ENCODE measurements at regions not wholly inside any gene's neighbourhood (a gene's known extent, or its start where the extent isn't known, plus 50 kb on each side); places are given as distances from the start of the nearest gene placed in this dataset.

DNA sequence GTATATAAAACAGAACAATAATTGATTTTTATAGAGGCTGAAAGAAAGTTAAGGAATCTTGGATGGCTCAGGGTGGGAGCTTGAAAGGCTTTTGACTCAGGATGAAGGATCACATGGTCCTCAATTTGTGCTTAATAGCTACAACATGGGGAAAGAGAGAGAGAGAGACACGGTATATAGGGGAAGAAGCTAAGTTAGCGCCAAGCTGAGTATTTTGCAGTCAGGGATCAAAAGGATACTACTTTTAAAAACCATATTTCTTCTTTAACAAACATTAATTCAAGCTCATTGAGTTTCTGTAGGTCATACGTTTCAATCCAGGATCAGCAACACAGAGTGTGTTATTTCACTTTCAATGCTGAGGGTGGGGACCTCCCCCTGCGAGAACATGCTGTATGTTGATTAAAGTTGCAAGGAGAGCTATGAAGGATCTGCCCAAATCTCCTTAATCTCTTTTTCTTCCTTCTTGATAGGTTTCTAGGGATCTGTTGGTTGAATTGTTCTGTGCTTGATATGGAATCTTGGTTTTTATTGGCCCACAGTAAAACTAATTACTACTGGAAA is 133.1 kb upstream of the NUDT4 start:
- H3K9ac ChIP-seq (ENCODE audit: low read length) = no peak overlapping the region
- TF ChIP-seq EZH2 (IDR thresholded peaks at IDR 0.05; ENCODE audit: borderline replicate concordance, low read length) (no peak), CTCF (IDR thresholded peaks at IDR 0.05; ENCODE audit: low read length) (no peak)
- H4K20me1 ChIP-seq (ENCODE audit: insufficient read depth, low read length) = no peaks in the 10 kb centered on the region
- H2AFZ ChIP-seq (ENCODE audit: low read length) = no peak overlapping the region
- no peaks in the 10 kb centered on the region for H3K4me1 ChIP-seq (ENCODE audit: insufficient read depth, low read length, severe bottlenecking)
- no peak overlapping the region for H3K4me3 ChIP-seq (ENCODE audit: low read depth, low read length, poor library complexity, severe bottlenecking)
- no peaks in the 10 kb centered on the region for H3K9me3 ChIP-seq (ENCODE audit: low read length)
- H3K36me3 ChIP-seq (ENCODE audit: insufficient read depth, low read length) = no peaks in the 10 kb centered on the region
- H3K79me2 ChIP-seq (ENCODE audit: insufficient read depth, low read length) = no peaks in the 10 kb centered on the region
- H3F3A ChIP-seq (ENCODE audit: insufficient read depth, low read length) = no peaks in the 10 kb centered on the region
- H3K9me2 ChIP-seq (ENCODE audit: low read depth, low read length) = no peaks in the 10 kb centered on the region
- H3K4me2 ChIP-seq (ENCODE audit: low read length) = no peak overlapping the region
- no peaks in the 10 kb centered on the region for H3K27me3 ChIP-seq (ENCODE audit: insufficient read depth, low read length)
- H3K27ac ChIP-seq (ENCODE audit: low read depth, low read length, poor library complexity, severe bottlenecking) = no peak overlapping the region

DNA sequence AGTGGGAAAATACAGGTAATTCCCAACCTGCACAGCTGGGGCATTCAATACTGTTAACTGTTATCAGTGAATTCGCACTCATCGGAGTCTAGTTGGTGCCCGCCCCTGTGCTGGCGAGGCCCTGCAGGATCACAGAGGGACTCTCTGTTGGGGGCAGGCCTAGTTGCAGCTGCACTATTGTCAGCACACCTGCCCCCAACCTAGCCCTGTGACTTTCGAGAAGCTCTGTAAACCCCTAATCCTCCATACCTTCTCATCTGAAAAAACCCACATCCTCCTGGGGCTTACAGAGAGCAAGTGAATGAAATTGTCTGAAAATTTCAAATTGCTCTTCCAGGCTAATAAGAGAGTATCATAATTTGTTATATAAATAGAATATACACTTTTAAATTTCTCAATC is 132.2 kb upstream of the NUDT4 start:
- H3K27me3 ChIP-seq (ENCODE audit: insufficient read depth, low read length) = no peaks in the 10 kb centered on the region
- H4K20me1 ChIP-seq (ENCODE audit: insufficient read depth, low read length) = no peaks in the 10 kb centered on the region
- no peak overlapping the region for H3K27ac ChIP-seq (ENCODE audit: low read depth, low read length, poor library complexity, severe bottlenecking)
- no peaks in the 10 kb centered on the region for H3F3A ChIP-seq (ENCODE audit: insufficient read depth, low read length)
- H3K9me2 ChIP-seq (ENCODE audit: low read depth, low read length) = no peaks in the 10 kb centered on the region
- no peak overlapping the region for H3K4me3 ChIP-seq (ENCODE audit: low read depth, low read length, poor library complexity, severe bottlenecking)
- no peaks in the 10 kb centered on the region for H3K4me1 ChIP-seq (ENCODE audit: insufficient read depth, low read length, severe bottlenecking)
- no peak for TF ChIP-seq CTCF (IDR thresholded peaks at IDR 0.05; ENCODE audit: low read length)
- no peak for TF ChIP-seq EZH2 (IDR thresholded peaks at IDR 0.05; ENCODE audit: borderline replicate concordance, low read length)
- H3K79me2 ChIP-seq (ENCODE audit: insufficient read depth, low read length) = no peaks in the 10 kb centered on the region
- no peak overlapping the region for H3K4me2 ChIP-seq (ENCODE audit: low read length)
- no peak overlapping the region for H2AFZ ChIP-seq (ENCODE audit: low read length)
- no peaks in the 10 kb centered on the region for H3K36me3 ChIP-seq (ENCODE audit: insufficient read depth, low read length)
- no peaks in the 10 kb centered on the region for H3K9me3 ChIP-seq (ENCODE audit: low read length)
- H3K9ac ChIP-seq (ENCODE audit: low read length) = no peak overlapping the region

DNA sequence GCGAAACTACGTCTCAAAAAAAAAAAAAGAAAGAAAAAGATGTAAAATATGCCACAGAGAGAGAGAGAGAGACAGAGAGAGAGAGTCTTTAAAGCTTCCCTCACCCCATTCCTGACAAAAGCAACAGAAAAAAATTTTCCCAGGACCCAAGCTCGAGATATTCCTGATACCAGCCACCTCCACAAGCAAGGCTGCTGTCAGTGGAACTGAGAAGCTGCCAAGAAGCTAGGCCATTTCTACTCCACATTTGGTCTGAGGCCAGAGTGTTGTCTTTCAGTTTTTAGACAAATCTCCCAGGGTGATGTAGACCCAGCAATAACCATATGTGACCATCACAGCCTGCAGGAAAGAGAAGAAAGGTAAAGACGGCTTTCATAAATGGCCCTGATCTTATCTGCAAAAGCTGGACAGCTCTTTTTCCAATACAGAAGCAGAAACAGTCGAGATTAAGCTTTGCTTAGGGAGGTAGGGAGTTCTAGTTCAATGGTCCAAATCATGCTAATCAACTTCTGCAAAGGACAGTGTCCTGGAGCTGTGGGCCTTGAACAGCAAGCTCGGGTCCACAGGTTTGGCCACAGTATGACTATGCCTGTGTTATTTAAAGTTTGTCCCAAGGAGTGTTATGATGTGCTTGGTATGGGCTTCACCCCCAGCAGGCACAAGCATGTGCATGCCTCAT is 130.3 kb upstream of the NUDT4 start:
- Histone ChIP-seq H3K9ac (ENCODE audit: low read length) (no peak overlapping the region), H2AFZ (ENCODE audit: low read length) (no peak overlapping the region), H3K79me2 (ENCODE audit: insufficient read depth, low read length) (no peaks in the 10 kb centered on the region), H3F3A (ENCODE audit: insufficient read depth, low read length) (no peaks in the 10 kb centered on the region), H3K4me1 (ENCODE audit: insufficient read depth, low read length, severe bottlenecking) (no peaks in the 10 kb centered on the region), H4K20me1 (ENCODE audit: insufficient read depth, low read length) (no peaks in the 10 kb centered on the region), H3K9me3 (ENCODE audit: low read length) (no peaks in the 10 kb centered on the region), H3K4me3 (ENCODE audit: low read depth, low read length, poor library complexity, severe bottlenecking) (no peak overlapping the region), H3K27ac (ENCODE audit: low read depth, low read length, poor library complexity, severe bottlenecking) (no peak overlapping the region), H3K9me2 (ENCODE audit: low read depth, low read length) (no peaks in the 10 kb centered on the region), H3K36me3 (ENCODE audit: insufficient read depth, low read length) (no peaks in the 10 kb centered on the region), H3K27me3 (ENCODE audit: insufficient read depth, low read length) (no peaks in the 10 kb centered on the region), H3K4me2 (ENCODE audit: low read length) (no peak overlapping the region)
- TF ChIP-seq CTCF (IDR thresholded peaks at IDR 0.05; ENCODE audit: low read length) (no peak), EZH2 (IDR thresholded peaks at IDR 0.05; ENCODE audit: borderline replicate concordance, low read length) (no peak)
